ENCODE measurements at regions not wholly inside any gene's neighbourhood (a gene's known extent, or its start where the extent isn't known, plus 50 kb on each side); places are given as distances from the start of the nearest gene placed in this dataset.
"Not testable (repeated sequence)": the region's sequence is repeated elsewhere in the genome, so short reads cannot be mapped to it uniquely, and the experiment has no call there.

- Mint-ChIP-seq H3K27me3 (peaks cover 26 to 63% of the 10 kb centered on the region in 2 donors), H3K27ac (no peak overlapping the region), H3K36me3 (peaks cover 0 to 2% of the 10 kb centered on the region in 2 donors), H3K4me1 (peaks cover 0 to 3% of the 10 kb centered on the region in 2 donors), H3K9me3 (no peaks in the 10 kb centered on the region), H3K4me3 (no peak overlapping the region)
- ATAC-seq (replicated peaks) (no peak), DNase-seq (no peak)
Measured at GRCh38 chr2:234252772-234253171, 202.3 kb downstream of the SPP2 start.

GRCh38 chr2:234251326-234252271, 201.1 kb downstream of the SPP2 start:
- no peaks in the 10 kb centered on the region for H3K36me3 Mint-ChIP-seq
- ATAC-seq (replicated peaks), result no peak
- peaks cover 22 to 57% of the 10 kb centered on the region in 2 donors for H3K27me3 Mint-ChIP-seq
- no peak overlapping the region for H3K4me3 Mint-ChIP-seq
- no peak for DNase-seq
- H3K9me3 Mint-ChIP-seq, result no peaks in the 10 kb centered on the region
- H3K27ac Mint-ChIP-seq, result peak overlapping the region; percentile 27
- peaks cover 0 to 3% of the 10 kb centered on the region in 2 donors for H3K4me1 Mint-ChIP-seq

- peaks cover 0 to 3% of the 10 kb centered on the region in 2 donors for H3K4me1 Mint-ChIP-seq
- no peak for DNase-seq
- H3K27me3 Mint-ChIP-seq, result peaks cover 22 to 50% of the 10 kb centered on the region in 2 donors
- ATAC-seq (replicated peaks), result no peak
- no peak overlapping the region for H3K4me3 Mint-ChIP-seq
- H3K27ac Mint-ChIP-seq, result no peak overlapping the region
- no peaks in the 10 kb centered on the region for H3K36me3 Mint-ChIP-seq
- H3K9me3 Mint-ChIP-seq, result no peaks in the 10 kb centered on the region
Measured at GRCh38 chr2:234250926-234251325, 200.4 kb downstream of the SPP2 start.

- no peak for ATAC-seq (replicated peaks)
- no peak overlapping the region for H3K4me3 Mint-ChIP-seq
- H3K27ac Mint-ChIP-seq, result no peak overlapping the region
- H3K9me3 Mint-ChIP-seq, result no peaks in the 10 kb centered on the region
- H3K27me3 Mint-ChIP-seq, result peaks cover 22 to 50% of the 10 kb centered on the region in 2 donors
- peaks cover 0 to 4% of the 10 kb centered on the region in 2 donors for H3K4me1 Mint-ChIP-seq
- no peak for DNase-seq
- H3K36me3 Mint-ChIP-seq, result no peaks in the 10 kb centered on the region
Measured at GRCh38 chr2:234249873-234250272, 199.4 kb downstream of the SPP2 start.

- H3K4me1 Mint-ChIP-seq, result peaks cover 0 to 4% of the 10 kb centered on the region in 2 donors
- H3K27me3 Mint-ChIP-seq, result peaks cover 22 to 49% of the 10 kb centered on the region in 2 donors
- no peak overlapping the region for H3K4me3 Mint-ChIP-seq
- no peak overlapping the region for H3K27ac Mint-ChIP-seq
- ATAC-seq (replicated peaks) (no peak), DNase-seq (no peak)
- H3K9me3 Mint-ChIP-seq, result no peaks in the 10 kb centered on the region
- H3K36me3 Mint-ChIP-seq, result no peaks in the 10 kb centered on the region
Measured at GRCh38 chr2:234249034-234249735, 198.7 kb downstream of the SPP2 start.

- DNase-seq; H3K4me3 Mint-ChIP-seq; H3K36me3 Mint-ChIP-seq; H3K9me3 Mint-ChIP-seq; ATAC-seq (replicated peaks); H3K4me1 Mint-ChIP-seq; H3K27ac Mint-ChIP-seq: not testable (repeated sequence)
- H3K27me3 Mint-ChIP-seq, result peaks cover 22 to 49% of the 10 kb centered on the region in 2 donors
Measured at GRCh38 chr2:234248213-234248710, 197.8 kb downstream of the SPP2 start.

GRCh38 chr2:234247453-234248180, 197.1 kb downstream of the SPP2 start:
- Mint-ChIP-seq H3K4me3 (no peak overlapping the region), H3K27me3 (peaks cover 19 to 42% of the 10 kb centered on the region in 2 donors), H3K27ac (no peak overlapping the region), H3K36me3 (no peaks in the 10 kb centered on the region), H3K9me3 (no peaks in the 10 kb centered on the region), H3K4me1 (peaks cover 0 to 4% of the 10 kb centered on the region in 2 donors)
- ATAC-seq (replicated peaks), result no peak
- no peak for DNase-seq

GRCh38 chr2:234245945-234246344, 195.4 kb downstream of the SPP2 start:
- no peak for DNase-seq
- Mint-ChIP-seq H3K27me3 (peaks cover 9 to 29% of the 10 kb centered on the region in 2 donors), H3K27ac (no peak overlapping the region), H3K9me3 (no peaks in the 10 kb centered on the region), H3K4me3 (no peak overlapping the region), H3K36me3 (no peaks in the 10 kb centered on the region), H3K4me1 (peaks cover 0 to 4% of the 10 kb centered on the region in 2 donors)
- no peak for ATAC-seq (replicated peaks)

GRCh38 chr2:234243871-234244565, 193.5 kb downstream of the SPP2 start:
- H3K4me3 Mint-ChIP-seq, result no peak overlapping the region
- peaks cover 0 to 3% of the 10 kb centered on the region in 2 donors for H3K36me3 Mint-ChIP-seq

GRCh38 chr2:234242459-234242836, 191.9 kb downstream of the SPP2 start:
- DNase-seq (no peak), ATAC-seq (replicated peaks) (no peak)
- Mint-ChIP-seq H3K36me3 (peaks cover 0 to 3% of the 10 kb centered on the region in 2 donors), H3K9me3 (peaks cover 3 to 4% of the 10 kb centered on the region in 2 donors), H3K4me3 (no peak overlapping the region), H3K4me1 (peaks cover 0 to 3% of the 10 kb centered on the region in 2 donors), H3K27ac (no peak overlapping the region), H3K27me3 (peaks cover 6 to 11% of the 10 kb centered on the region in 2 donors)

More at GRCh38 chr2:234243871-234244565, 193.5 kb downstream of the SPP2 start:
- Mint-ChIP-seq H3K27ac (no peak overlapping the region), H3K27me3 (peaks cover 6 to 17% of the 10 kb centered on the region in 2 donors), H3K9me3 (peaks cover 3 to 4% of the 10 kb centered on the region in 2 donors), H3K4me1 (peaks cover 0 to 3% of the 10 kb centered on the region in 2 donors)
- DNase-seq, result no peak
- ATAC-seq (replicated peaks), result no peak

- H3K36me3 Mint-ChIP-seq, result peaks cover 0 to 3% of the 10 kb centered on the region in 2 donors
- H3K4me3 Mint-ChIP-seq, result no peak overlapping the region
- DNase-seq, result no peak
- H3K4me1 Mint-ChIP-seq, result peaks cover 0 to 3% of the 10 kb centered on the region in 2 donors
- no peak for ATAC-seq (replicated peaks)
- no peak overlapping the region for H3K27ac Mint-ChIP-seq
- H3K27me3 Mint-ChIP-seq, result peaks cover 6 to 11% of the 10 kb centered on the region in 2 donors
- peaks cover 3 to 4% of the 10 kb centered on the region in 2 donors for H3K9me3 Mint-ChIP-seq
Measured at GRCh38 chr2:234241656-234242458, 191.4 kb downstream of the SPP2 start.

GRCh38 chr2:234240917-234241316, 190.4 kb downstream of the SPP2 start:
- Mint-ChIP-seq H3K27me3 (peaks cover 11 to 17% of the 10 kb centered on the region in 2 donors), H3K36me3 (peaks cover 0 to 3% of the 10 kb centered on the region in 2 donors), H3K9me3 (peaks cover 3 to 4% of the 10 kb centered on the region in 2 donors), H3K4me1 (peaks cover 0 to 5% of the 10 kb centered on the region in 2 donors), H3K27ac (no peak overlapping the region), H3K4me3 (no peak overlapping the region)
- ATAC-seq (replicated peaks) (no peak), DNase-seq (no peak)

GRCh38 chr2:234235191-234235590, 184.7 kb downstream of the SPP2 start:
- peaks cover 0 to 3% of the 10 kb centered on the region in 2 donors for H3K4me1 Mint-ChIP-seq
- ATAC-seq (replicated peaks) (no peak), DNase-seq (no peak)
- peaks cover 3 to 4% of the 10 kb centered on the region in 2 donors for H3K9me3 Mint-ChIP-seq
- peak overlapping the region; percentile 57 for H3K27ac Mint-ChIP-seq
- peaks cover 15 to 20% of the 10 kb centered on the region in 2 donors for H3K27me3 Mint-ChIP-seq
- no peak overlapping the region for H3K4me3 Mint-ChIP-seq
- H3K36me3 Mint-ChIP-seq, result peaks cover 0 to 3% of the 10 kb centered on the region in 2 donors
